Medulla oblongata (tissue), 1 donor: ENCODE measurements at regions not wholly inside any gene's neighbourhood (a gene's known extent, or its start where the extent isn't known, plus 50 kb on each side); places are given as distances from the start of the nearest gene placed in this dataset.
"Not testable (repeated sequence)": the region's sequence is repeated elsewhere in the genome, so short reads cannot be mapped to it uniquely, and the experiment has no call there.

Experiments
- DNase-seq: peaks from one replicate; pipeline ENCODE4 v3.0.0-alpha.2; 2015; ENCODE audit errors: extremely low spot score

- DNase-seq, result no peak
Measured at GRCh38 chr3:88408935-88409334, 259.2 kb downstream of the C3orf38 start.

DNA sequence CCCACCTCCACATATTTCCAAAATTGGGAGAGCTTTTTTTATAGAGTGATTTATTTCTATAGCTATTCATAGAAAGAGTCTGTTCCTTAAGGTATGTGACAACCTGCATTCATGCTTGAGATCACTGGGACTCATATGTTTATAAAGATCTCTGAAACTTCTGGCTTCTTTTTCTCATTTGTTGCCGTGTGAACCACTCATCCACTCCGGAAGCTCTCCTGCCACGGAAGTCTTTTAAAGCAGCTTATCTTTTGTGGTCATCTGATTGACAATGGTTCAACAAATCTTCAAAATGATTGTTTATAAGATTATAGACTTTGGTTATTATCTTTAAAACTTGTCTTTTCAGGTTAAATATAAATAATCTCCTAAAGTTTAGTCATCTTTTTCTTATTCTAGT is 260.5 kb downstream of the C3orf38 start:
- no peak for DNase-seq

DNA sequence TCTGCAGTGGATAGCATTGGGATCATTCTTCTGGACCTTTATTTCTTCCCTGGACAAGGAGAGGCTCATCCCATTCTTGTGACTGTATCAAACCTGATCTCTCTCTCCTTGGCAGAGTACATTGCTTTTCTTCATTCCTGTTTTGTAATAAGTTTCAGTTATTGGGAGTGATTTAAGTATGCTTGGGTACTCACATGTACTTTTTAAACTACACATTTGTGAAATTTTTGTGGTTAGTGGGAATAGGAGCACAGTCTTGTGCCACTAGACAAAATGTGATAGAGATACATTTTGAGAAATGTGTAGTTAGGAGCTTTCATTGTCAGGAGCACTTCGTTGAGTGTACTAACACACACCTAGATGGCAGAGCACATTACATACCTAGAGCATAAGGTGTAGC is 262.6 kb downstream of the C3orf38 start:
- DNase-seq, result no peak

- no peak for DNase-seq
Measured at GRCh38 chr3:88416436-88416835, 266.7 kb downstream of the C3orf38 start.

- no peak for DNase-seq
Measured at GRCh38 chr3:88418219-88418618, 268.5 kb downstream of the C3orf38 start.

GRCh38 chr3:88433568-88433967 is 283.8 kb downstream of the C3orf38 start:
- no peak for DNase-seq

- DNase-seq, result no peak
Measured at GRCh38 chr3:88434001-88434400, 284.2 kb downstream of the C3orf38 start.

GRCh38 chr3:88440701-88441100 is 290.9 kb downstream of the C3orf38 start:
- no peak for DNase-seq

GRCh38 chr3:88443066-88443465 is 293.3 kb downstream of the C3orf38 start:
- no peak for DNase-seq

GRCh38 chr3:88444251-88444650 is 294.5 kb downstream of the C3orf38 start:
- DNase-seq, result no peak

- no peak for DNase-seq
Measured at GRCh38 chr3:88452228-88452627, 302.5 kb downstream of the C3orf38 start.

DNA sequence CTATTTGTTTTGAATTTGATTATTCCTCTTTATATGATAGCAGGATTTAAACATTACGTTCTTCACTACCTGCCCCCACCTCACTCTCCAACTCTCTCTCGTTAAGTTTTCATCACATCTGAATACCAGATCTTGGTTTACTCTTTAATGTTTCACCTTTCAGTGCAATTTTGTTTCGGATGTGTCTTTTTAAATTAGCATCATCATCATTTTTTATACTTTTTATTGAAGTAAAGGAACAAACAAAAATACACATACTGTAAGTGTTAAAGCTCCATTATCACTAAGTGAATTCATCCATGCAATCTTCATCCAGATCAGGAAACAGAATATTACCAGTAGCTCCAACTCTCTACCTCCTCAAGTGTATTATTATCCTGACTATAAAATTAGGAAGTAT is 310.6 kb downstream of the C3orf38 start:
- no peak for DNase-seq

DNA sequence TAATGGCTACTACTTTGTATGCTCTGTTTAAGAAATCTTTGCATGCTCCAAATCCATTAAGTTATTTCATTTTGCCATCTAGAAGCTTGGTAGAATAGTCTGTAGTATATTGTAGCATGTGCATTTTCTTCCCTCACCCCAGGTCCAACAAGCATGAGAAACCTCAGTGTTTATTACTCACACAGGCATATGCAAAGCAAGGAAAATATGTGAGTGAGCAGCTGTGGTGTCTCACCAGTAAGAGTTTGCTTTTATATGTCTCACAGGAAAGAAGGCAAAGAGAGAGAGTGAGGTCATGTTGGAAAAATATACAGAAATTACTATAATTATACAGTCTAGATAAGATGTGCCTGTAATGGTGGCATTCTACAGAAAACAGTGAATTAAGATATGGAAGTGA is 312.5 kb downstream of the C3orf38 start:
- DNase-seq, result no peak

DNA sequence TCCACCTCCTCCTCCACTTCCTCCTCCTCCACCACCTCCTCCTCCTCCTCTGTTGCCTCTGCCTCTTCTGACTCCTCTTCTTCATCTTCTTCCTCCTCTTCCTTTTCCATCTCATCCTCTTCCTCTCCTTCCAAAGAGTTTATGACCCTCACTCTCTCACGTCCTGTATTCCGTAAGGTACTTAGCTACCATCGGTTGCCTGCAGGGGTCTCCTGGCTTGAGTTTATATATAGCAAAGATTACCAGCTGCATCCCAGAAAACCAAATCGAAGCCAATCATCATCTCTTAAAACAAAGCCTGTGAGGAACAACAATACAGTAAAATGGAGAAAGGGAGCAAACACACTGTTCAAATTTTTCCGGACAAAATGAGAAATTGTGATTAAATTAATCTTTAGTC is 317.4 kb downstream of the C3orf38 start:
- DNase-seq, result no peak

DNA sequence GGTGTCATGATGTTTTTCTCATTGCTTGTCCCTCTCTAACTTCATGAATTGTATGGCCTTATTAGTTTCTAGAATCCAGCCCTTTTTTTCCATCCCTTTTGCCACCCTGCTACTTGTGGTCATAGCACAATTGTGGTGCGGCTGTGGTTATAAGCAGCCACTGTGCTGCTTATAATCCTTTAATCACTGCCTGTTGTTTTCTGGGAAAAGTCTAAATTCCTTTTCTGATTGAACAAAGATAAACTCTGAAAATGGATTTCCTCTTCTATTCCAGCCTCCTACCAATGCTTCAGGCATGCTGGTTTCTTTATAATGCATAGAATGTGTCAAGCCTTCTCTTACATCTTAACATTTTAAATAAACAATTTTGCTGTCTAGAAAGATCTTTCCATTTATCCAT is 319.5 kb downstream of the C3orf38 start:
- no peak for DNase-seq

DNA sequence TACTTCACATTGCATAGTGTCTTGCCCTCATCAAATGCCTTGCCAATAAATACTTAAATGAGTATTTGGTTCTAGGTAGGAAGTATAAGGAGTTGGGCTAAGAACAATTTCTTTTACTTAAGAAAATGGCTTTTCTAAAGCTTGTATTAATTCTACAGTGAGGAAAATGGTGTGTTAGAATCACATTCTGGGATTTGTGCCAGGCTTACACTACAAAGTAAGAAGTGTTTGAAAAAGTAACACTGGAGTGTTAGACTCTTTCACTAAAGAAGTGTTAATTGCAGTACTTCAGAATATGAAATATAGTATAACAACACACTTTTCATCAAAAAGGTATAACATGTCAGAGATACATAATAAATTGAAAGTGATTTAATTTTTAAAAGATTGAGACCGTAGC is 328.7 kb downstream of the C3orf38 start:
- no peak for DNase-seq

- DNase-seq, result no peak
Measured at GRCh38 chr3:88480822-88481221, 331.1 kb downstream of the C3orf38 start.

DNA sequence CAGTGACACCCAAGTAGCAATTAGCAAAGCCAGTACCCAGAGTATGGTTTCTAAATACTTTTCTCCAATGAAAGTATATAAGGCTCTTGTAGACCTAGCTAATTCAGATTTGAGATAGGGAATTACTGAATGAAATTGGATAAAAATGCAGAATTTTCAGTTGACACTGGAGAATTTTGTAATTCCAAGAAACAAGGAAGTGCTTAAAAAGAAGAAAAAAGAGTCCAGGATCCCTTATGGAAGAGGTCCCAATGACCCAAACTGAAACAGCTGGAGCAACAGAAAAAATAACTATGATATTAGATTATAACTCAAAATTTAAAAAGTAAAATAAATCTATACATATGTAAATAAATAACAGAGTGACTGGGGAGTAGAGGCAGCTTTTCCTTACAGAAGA is 335.2 kb downstream of the C3orf38 start:
- no peak for DNase-seq

DNA sequence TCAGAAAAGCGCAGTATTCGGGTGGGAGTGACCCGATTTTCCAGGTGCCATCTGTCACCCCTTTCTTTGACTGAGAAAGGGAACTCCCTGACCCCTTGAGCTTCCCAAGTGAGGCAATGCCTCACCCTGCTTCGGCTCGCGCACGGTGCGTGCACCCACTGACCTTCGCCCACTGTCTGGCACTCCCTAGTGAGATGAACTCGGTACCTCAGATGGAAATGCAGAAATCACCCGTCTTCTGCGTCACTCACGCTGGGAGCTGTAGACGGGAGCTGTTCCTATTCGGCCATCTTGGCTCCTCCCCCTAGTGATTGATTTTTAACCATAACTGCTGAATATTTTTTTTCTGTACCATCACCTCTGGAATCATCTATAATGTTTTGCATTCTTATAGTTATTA is 359.1 kb downstream of the C3orf38 start:
- DNase-seq, result not testable (repeated sequence)

GRCh38 chr3:88509582-88509981 is 359.8 kb downstream of the C3orf38 start:
- no peak for DNase-seq

DNA sequence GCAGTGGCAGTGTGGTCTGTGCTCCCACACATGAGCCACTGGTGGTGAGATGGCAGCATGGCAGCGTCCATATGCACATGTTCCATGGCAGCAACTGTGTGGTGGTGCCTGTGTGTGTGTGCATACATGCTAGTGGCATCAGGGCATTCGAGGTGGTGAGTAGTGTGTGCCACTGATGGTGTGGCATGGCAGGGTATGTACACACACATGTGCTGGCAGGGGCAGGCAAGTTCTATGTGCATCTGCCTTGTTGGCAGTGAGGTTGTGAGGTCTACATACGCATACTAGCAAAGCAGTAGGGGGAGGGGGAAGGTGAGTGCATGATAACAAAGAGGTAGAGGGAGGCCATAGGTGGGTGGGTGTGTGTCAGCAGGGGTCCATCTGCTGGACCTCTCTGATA is 378.7 kb downstream of the C3orf38 start:
- DNase-seq, result no peak

- no peak for DNase-seq
Measured at GRCh38 chr3:88534534-88534933, 384.8 kb downstream of the C3orf38 start.

GRCh38 chr3:88535563-88535962 is 385.8 kb downstream of the C3orf38 start:
- DNase-seq, result no peak

- no peak for DNase-seq
Measured at GRCh38 chr3:88542916-88543315, 393.2 kb downstream of the C3orf38 start.

GRCh38 chr3:88572450-88572849 is 422.7 kb downstream of the C3orf38 start:
- DNase-seq, result no peak
